Loucy (cell line): ENCODE measurements at regions not wholly inside any gene's neighbourhood (a gene's known extent, or its start where the extent isn't known, plus 50 kb on each side); places are given as distances from the start of the nearest gene placed in this dataset.

Source experiments
- H2AFZ ChIP-seq: fragments of 200-600 bp; sonication (generic); 2 replicates; pipeline ENCODE4 v1.6.0; 2016; ENCODE audit warnings: antibody characterized with exemption, mild to moderate bottlenecking, low read length, moderate library complexity
- H3F3A ChIP-seq: fragments of 200-600 bp; 2 replicates; pipeline ENCODE4 v1.6.0; 2016; ENCODE audit warnings: antibody characterized with exemption, low read depth, mild to moderate bottlenecking
- H3K27me3 ChIP-seq: fragments of 200-600 bp; sonication (generic); 2 replicates; pipeline ENCODE4 v1.6.1; 2014; ENCODE audit warnings: low read length, mild to moderate bottlenecking; ENCODE audit not compliant: insufficient read depth, poor library complexity, severe bottlenecking
- H3K36me3 ChIP-seq: fragments of 200-600 bp; sonication (generic); 2 replicates; pipeline ENCODE4 v1.6.1; 2016; ENCODE audit warnings: low read length; ENCODE audit not compliant: insufficient read depth
- H3K4me1 ChIP-seq: fragments of 200-600 bp; sonication (generic); 2 replicates; pipeline ENCODE4 v1.5.1; 2014; ENCODE audit warnings: low read length, mild to moderate bottlenecking; ENCODE audit not compliant: insufficient read depth, poor library complexity, severe bottlenecking
- H3K4me2 ChIP-seq: fragments of 200-600 bp; sonication (generic); 2 replicates; pipeline ENCODE4 v1.6.0; 2014; ENCODE audit warnings: antibody characterized with exemption, low read length, low read depth, mild to moderate bottlenecking; ENCODE audit not compliant: poor library complexity, severe bottlenecking
- H3K4me3 ChIP-seq: fragments of 200-600 bp; sonication (generic); 2 replicates; pipeline ENCODE4 v1.5.1; 2014; ENCODE audit warnings: low read length, mild to moderate bottlenecking, mixed read lengths; ENCODE audit not compliant: poor library complexity, severe bottlenecking
- H3K79me2 ChIP-seq: fragments of 200-600 bp; sonication (generic); 2 replicates; pipeline ENCODE4 v1.6.1; 2014; ENCODE audit warnings: low read length; ENCODE audit not compliant: insufficient read depth
- H3K9ac ChIP-seq: fragments of 200-600 bp; sonication (generic); 2 replicates; pipeline ENCODE4 v1.6.0; 2014; ENCODE audit warnings: mild to moderate bottlenecking, low read depth, low read length, moderate library complexity; ENCODE audit not compliant: poor library complexity, severe bottlenecking
- H3K9me2 ChIP-seq: fragments of 200-600 bp; sonication (generic); replicated peaks from 2 replicates; pipeline ENCODE4 v1.6.1; 2016; ENCODE audit warnings: low read depth, low read length, mixed read lengths
- H3K9me3 ChIP-seq: fragments of 200-600 bp; sonication (generic); 2 replicates; pipeline ENCODE4 v1.6.1; 2014; ENCODE audit warnings: mild to moderate bottlenecking, antibody characterized with exemption, low read length, low read depth; ENCODE audit not compliant: insufficient read depth
- H4K20me1 ChIP-seq: fragments of 200-600 bp; sonication (generic); 2 replicates; pipeline ENCODE4 v1.6.0; 2014; ENCODE audit warnings: antibody characterized with exemption, low read length, mild to moderate bottlenecking; ENCODE audit not compliant: insufficient read depth, poor library complexity, severe bottlenecking
- EZH2phosphoT487 ChIP-seq: fragments of 200-600 bp; IDR thresholded peaks from 2 replicates; pipeline ENCODE4 v1.6.1; 2018; ENCODE audit warnings: antibody characterized with exemption, mild to moderate bottlenecking, moderate library complexity, borderline replicate concordance
- TF ChIP-seq, protein P1 (sequence below): fragments of 200-600 bp; sonication (generic); conservative IDR thresholded peaks from 2 replicates; pipeline ENCODE4 v1.5.1; 2014; ENCODE audit warnings: mild to moderate bottlenecking, antibody characterized with exemption, low read length

DNA sequence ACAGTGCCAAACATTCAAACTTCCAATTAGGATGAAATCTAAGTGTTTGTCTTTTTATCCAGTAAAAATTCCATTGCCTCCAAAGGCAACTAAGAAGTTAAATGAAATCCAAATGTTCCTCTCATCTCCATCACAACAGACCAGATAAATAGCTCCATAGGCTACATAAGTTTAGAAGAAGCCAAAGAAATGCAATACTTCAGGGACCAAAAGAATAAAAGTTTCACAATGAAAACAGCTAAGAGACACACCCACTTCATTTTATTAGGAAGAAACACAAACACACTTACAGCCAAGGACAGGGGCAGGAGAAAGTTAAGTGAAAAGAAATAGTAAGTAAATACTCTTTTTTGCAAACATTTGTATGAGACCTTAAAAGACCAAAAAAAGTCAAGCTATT is 88.5 kb upstream of the CCDC150 start:
- Histone ChIP-seq H3K36me3 (no peaks in the 10 kb centered on the region), H3K4me2 (no peak overlapping the region), H3K4me1 (peaks cover 5% of the 10 kb centered on the region), H3K79me2 (no peaks in the 10 kb centered on the region), H3K9me2 (no peaks in the 10 kb centered on the region), H3K9ac (no peak overlapping the region), H3F3A (no peaks in the 10 kb centered on the region), H4K20me1 (no peaks in the 10 kb centered on the region), H2AFZ (no peak overlapping the region), H3K9me3 (no peaks in the 10 kb centered on the region), H3K27me3 (no peaks in the 10 kb centered on the region), H3K4me3 (no peak overlapping the region)
- TF ChIP-seq, protein P1, sequence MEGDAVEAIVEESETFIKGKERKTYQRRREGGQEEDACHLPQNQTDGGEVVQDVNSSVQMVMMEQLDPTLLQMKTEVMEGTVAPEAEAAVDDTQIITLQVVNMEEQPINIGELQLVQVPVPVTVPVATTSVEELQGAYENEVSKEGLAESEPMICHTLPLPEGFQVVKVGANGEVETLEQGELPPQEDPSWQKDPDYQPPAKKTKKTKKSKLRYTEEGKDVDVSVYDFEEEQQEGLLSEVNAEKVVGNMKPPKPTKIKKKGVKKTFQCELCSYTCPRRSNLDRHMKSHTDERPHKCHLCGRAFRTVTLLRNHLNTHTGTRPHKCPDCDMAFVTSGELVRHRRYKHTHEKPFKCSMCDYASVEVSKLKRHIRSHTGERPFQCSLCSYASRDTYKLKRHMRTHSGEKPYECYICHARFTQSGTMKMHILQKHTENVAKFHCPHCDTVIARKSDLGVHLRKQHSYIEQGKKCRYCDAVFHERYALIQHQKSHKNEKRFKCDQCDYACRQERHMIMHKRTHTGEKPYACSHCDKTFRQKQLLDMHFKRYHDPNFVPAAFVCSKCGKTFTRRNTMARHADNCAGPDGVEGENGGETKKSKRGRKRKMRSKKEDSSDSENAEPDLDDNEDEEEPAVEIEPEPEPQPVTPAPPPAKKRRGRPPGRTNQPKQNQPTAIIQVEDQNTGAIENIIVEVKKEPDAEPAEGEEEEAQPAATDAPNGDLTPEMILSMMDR, result no peak
- TF ChIP-seq EZH2phosphoT487, result no peak

DNA sequence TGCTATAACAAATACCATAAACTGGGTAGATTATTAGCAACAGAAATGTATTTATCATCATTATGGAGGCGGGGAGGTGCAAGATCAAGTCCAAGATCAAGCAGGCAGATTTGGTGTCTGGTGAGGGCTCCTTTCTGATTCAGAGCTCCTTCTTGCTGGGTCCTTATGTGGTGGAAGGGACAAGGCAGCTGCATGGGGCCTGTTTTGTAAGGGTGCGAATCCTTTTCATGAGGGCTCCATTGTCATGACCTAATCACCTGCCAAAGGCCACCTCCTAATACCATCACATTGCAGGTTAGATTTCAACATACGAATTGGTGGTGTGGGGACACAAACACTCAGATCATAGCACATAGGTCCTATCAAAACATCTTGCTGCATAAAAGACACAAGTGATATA is 84.4 kb upstream of the CCDC150 start:
- Histone ChIP-seq H3K36me3 (no peaks in the 10 kb centered on the region), H3K9ac (no peak overlapping the region), H3F3A (no peaks in the 10 kb centered on the region), H3K4me2 (no peak overlapping the region), H3K9me2 (no peaks in the 10 kb centered on the region), H3K9me3 (no peaks in the 10 kb centered on the region), H4K20me1 (no peaks in the 10 kb centered on the region), H3K79me2 (no peaks in the 10 kb centered on the region), H3K4me3 (no peak overlapping the region), H3K4me1 (no peaks in the 10 kb centered on the region), H3K27me3 (no peaks in the 10 kb centered on the region), H2AFZ (no peak overlapping the region)
- TF ChIP-seq, protein P1, result no peak
- no peak for TF ChIP-seq EZH2phosphoT487

DNA sequence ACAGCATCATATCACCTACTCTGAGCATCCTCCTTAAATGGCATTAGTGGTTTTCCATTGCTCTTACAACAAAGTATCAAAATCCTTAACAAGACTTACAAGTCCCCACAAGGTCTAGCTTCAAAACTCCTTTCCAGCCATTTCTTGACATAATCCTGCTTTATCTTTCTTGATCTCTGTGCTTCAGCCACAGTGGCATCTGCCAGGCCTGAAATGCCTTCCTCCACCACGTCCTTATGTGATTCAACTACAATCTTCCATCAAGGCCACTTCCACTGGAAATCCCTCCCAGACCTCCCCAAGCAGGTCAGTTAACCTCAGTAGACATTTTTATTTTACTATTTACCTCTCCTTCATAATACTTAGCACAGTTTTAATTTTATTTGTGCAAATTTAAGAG is 83.8 kb upstream of the CCDC150 start:
- Histone ChIP-seq H4K20me1 (no peaks in the 10 kb centered on the region), H2AFZ (no peak overlapping the region), H3F3A (no peaks in the 10 kb centered on the region), H3K9me2 (no peaks in the 10 kb centered on the region), H3K27me3 (no peaks in the 10 kb centered on the region), H3K4me3 (no peak overlapping the region), H3K79me2 (no peaks in the 10 kb centered on the region), H3K4me2 (no peak overlapping the region), H3K9me3 (no peaks in the 10 kb centered on the region), H3K4me1 (no peaks in the 10 kb centered on the region), H3K9ac (no peak overlapping the region), H3K36me3 (no peaks in the 10 kb centered on the region)
- TF ChIP-seq EZH2phosphoT487, result no peak
- TF ChIP-seq, protein P1, result no peak
